OCI-LY7 (cell line): ENCODE measurements at regions not wholly inside any gene's neighbourhood (a gene's known extent, or its start where the extent isn't known, plus 50 kb on each side); places are given as distances from the start of the nearest gene placed in this dataset.

Experiments used
- EZH2phosphoT487 ChIP-seq: fragments of 200-600 bp; sonication (generic); IDR thresholded peaks from 2 replicates; pipeline ENCODE4 v1.6.1; 2018; ENCODE audit warnings: low read depth, borderline replicate concordance, mild to moderate bottlenecking, mixed run types, antibody characterized with exemption, low read length, moderate library complexity, mixed read lengths
- TF ChIP-seq, protein P1 (sequence below): fragments of 200-600 bp; sonication (generic); conservative IDR thresholded peaks from 2 replicates; pipeline ENCODE4 v1.5.1; 2014; ENCODE audit warnings: mild to moderate bottlenecking, antibody characterized with exemption, low read length, moderate library complexity, mixed read lengths

DNA sequence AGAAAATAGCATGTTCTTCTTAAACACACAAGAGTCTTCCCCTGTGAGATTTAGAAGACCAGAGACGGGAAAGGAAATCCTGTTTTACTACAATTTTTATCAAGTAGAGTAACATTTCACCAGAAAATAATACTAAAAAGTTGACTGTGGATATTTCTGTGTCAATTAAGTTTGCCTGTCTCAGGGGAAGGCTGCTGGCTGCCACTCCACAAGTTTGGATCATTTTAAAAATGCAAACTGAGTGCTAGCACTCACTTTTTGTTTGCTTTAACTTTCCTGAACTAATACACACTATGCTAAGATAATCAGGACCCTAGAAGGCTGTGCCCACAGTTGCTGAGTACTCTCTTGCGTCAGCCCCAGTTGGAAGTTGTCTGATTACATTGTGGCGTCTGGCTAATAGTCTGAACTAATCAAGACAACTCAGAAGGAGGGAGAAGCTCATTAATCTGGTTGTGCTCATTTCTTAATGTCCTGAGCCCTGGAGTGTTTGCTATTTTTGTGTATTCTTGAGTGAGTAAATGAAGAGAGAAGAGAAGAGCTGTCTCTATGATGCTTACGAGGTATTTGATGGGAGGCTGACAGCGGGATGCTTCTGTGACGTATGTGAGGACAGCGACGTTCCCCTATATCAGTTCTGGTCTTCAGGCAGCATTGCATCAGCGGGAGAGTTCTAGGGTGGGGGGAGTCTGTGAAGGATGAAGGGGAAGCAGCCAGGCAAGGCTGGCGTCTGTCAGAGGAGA is 664.2 kb downstream of the QKI start:
- TF ChIP-seq, protein P1, sequence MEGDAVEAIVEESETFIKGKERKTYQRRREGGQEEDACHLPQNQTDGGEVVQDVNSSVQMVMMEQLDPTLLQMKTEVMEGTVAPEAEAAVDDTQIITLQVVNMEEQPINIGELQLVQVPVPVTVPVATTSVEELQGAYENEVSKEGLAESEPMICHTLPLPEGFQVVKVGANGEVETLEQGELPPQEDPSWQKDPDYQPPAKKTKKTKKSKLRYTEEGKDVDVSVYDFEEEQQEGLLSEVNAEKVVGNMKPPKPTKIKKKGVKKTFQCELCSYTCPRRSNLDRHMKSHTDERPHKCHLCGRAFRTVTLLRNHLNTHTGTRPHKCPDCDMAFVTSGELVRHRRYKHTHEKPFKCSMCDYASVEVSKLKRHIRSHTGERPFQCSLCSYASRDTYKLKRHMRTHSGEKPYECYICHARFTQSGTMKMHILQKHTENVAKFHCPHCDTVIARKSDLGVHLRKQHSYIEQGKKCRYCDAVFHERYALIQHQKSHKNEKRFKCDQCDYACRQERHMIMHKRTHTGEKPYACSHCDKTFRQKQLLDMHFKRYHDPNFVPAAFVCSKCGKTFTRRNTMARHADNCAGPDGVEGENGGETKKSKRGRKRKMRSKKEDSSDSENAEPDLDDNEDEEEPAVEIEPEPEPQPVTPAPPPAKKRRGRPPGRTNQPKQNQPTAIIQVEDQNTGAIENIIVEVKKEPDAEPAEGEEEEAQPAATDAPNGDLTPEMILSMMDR: no peak
- TF ChIP-seq EZH2phosphoT487: no peak
